ENCODE measurements at regions not wholly inside any gene's neighbourhood (a gene's known extent, or its start where the extent isn't known, plus 50 kb on each side); places are given as distances from the start of the nearest gene placed in this dataset.
"Not testable (repeated sequence)": the region's sequence is repeated elsewhere in the genome, so short reads cannot be mapped to it uniquely, and the experiment has no call there.

DNA sequence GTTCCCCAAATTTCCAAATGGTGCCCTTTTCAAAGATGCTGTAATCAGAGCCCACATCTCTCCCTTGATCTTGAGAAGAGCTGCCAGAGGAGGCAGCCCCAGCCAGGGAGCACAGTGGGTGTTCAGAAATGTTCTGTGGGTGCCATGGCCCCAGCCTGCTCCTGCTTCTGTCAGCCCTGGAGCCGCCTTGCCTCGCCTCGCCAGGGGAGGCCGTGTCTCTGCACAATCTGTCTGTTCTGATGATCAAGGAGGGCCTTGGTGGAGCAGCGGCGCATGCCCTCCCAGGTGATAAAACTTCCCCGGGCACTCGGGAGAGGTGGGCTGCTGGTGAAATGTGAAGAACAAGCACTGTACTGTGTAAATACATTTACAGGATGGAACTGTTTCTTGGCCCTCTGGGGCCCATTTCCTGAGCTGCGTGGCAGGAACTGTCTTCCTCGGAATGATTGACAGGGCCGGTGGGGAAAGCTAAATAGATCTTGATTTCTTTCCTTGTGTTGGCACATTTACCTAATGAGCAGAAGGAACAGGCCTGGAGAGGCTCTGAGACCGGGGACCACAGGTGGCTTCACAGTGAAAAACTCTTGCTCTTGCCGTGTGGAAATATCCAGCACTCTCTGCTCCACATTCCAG lies 207.8 kb upstream of the PODXL start:
- no peaks in the 10 kb centered on the region for H3K9me3 Mint-ChIP-seq
- H3K36me3 Mint-ChIP-seq = no peaks in the 10 kb centered on the region
- no peak for ATAC-seq (ENCODE audit: low read depth)
- H3K4me1 Mint-ChIP-seq = no peaks in the 10 kb centered on the region
- no peak overlapping the region for H3K4me3 Mint-ChIP-seq
- no peak overlapping the region for H3K27ac Mint-ChIP-seq
- H3K27me3 Mint-ChIP-seq = peaks cover 11% of the 10 kb centered on the region
- DNase-seq (ENCODE audit: low spot score in 2 of 2) = no peak

DNA sequence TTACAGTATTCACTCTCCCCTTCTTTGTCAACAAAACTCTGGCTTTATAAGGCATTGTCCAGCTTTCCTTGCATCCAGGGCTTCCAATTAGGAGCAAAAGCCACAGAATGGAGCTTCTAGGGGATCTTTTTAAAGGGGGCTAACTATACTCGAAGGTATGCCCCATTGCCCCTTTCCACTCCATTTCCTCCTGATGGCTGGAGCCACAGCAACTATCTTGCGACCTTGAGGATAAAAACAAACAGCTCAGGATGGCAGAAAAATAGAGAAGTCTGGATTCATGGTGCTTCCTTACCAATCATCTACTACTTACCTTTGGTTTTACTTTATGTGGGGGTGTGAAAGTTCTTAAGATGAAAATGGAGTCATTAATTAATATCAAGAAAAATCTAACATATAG lies 206.3 kb upstream of the PODXL start:
- DNase-seq (ENCODE audit: low spot score in 2 of 2) (no peak), ATAC-seq (ENCODE audit: low read depth) (no peak)
- Mint-ChIP-seq H3K27ac (no peak overlapping the region), H3K36me3 (no peaks in the 10 kb centered on the region), H3K27me3 (peaks cover 13% of the 10 kb centered on the region), H3K9me3 (no peaks in the 10 kb centered on the region), H3K4me3 (no peak overlapping the region), H3K4me1 (no peaks in the 10 kb centered on the region)

DNA sequence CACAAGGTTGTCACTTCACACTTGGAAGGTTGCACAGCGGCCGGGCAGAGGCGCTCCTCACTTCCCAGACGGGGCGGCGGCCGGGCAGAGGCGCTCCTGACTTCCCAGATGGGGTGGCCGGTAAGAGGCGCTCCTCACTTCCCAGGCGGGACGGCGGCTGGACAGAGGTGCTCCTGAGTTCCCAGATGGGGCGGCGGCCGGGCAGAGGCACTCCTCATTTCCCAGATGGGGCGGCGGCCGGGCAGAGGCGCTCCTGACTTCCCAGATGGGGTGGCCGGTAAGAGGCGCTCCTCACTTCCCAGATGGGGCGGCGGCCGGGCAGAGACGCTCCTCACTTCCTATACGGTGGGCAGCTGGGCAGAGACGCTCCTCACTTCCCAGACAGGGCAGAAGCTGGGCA lies 199.4 kb upstream of the PODXL start:
- not testable (repeated sequence) for ATAC-seq (ENCODE audit: low read depth); H3K4me1 Mint-ChIP-seq; DNase-seq (ENCODE audit: low spot score in 2 of 2); H3K27ac Mint-ChIP-seq; H3K36me3 Mint-ChIP-seq; H3K9me3 Mint-ChIP-seq; H3K27me3 Mint-ChIP-seq; H3K4me3 Mint-ChIP-seq

DNA sequence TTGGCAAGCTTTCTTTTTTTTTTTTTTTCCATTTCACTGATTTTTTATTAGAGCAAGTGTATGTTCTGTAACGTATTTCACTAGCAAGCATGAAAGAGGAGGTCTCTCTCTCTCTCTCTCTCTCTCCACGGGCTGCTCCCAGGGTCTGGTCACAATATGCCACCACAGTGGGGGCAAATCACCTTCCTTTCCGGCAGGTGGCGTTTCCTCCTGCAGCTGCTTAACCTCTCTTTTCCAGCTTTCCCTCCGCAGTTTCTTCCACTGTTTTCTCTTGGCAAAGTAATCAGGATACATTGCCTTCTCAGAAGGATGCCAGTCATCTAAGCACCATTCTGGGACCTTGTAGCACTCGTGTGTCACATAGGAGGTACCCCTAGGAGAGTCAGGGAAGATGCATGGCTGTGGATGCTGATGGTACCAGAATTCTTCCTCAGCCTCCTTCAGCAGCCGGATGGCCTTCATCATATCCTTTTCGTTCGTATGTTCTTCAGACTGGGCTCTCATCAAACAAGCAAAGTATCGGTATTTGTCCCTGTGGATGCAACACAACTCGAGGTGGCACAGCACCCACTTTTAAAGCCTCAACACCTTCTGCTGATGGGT lies 197.3 kb upstream of the PODXL start:
- Mint-ChIP-seq H3K9me3 (peaks cover 1% of the 10 kb centered on the region), H3K36me3 (no peaks in the 10 kb centered on the region), H3K4me3 (no peak overlapping the region), H3K27ac (no peak overlapping the region), H3K27me3 (peaks cover 2% of the 10 kb centered on the region), H3K4me1 (no peaks in the 10 kb centered on the region)
- no peak for ATAC-seq (ENCODE audit: low read depth)
- DNase-seq (ENCODE audit: low spot score in 2 of 2) = no peak

DNA sequence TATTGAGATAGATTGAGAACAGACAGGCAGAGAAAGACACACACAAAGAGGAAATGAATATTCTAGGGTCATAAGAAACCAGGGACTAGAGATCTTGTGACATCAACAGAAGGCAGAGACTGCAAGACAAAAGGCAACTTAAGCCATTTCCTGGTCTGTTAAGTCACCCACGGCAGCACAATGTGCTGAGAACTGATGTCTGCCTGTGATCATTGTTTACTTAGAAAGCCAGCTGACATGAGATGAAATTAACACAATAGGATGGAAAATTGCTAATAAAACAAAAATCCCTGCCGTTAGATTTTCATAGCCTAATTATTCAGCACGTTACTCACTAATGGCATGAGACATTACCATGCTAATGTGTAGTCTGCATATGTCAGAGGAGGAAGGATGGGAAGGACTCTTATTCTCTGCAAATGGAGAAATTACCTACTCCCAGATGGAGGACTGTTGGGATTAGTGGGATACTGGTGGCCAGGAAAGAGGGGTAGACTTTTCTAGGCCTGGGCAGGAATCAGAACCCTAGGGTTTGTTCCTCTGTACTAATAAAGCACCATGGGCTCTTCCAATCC lies 191.3 kb upstream of the PODXL start:
- Mint-ChIP-seq H3K9me3 (peaks cover 4% of the 10 kb centered on the region), H3K36me3 (no peaks in the 10 kb centered on the region), H3K4me1 (no peaks in the 10 kb centered on the region), H3K27ac (no peak overlapping the region), H3K4me3 (no peak overlapping the region), H3K27me3 (peaks cover 7% of the 10 kb centered on the region)
- no peak for ATAC-seq (ENCODE audit: low read depth)
- DNase-seq (ENCODE audit: low spot score in 2 of 2) = no peak

DNA sequence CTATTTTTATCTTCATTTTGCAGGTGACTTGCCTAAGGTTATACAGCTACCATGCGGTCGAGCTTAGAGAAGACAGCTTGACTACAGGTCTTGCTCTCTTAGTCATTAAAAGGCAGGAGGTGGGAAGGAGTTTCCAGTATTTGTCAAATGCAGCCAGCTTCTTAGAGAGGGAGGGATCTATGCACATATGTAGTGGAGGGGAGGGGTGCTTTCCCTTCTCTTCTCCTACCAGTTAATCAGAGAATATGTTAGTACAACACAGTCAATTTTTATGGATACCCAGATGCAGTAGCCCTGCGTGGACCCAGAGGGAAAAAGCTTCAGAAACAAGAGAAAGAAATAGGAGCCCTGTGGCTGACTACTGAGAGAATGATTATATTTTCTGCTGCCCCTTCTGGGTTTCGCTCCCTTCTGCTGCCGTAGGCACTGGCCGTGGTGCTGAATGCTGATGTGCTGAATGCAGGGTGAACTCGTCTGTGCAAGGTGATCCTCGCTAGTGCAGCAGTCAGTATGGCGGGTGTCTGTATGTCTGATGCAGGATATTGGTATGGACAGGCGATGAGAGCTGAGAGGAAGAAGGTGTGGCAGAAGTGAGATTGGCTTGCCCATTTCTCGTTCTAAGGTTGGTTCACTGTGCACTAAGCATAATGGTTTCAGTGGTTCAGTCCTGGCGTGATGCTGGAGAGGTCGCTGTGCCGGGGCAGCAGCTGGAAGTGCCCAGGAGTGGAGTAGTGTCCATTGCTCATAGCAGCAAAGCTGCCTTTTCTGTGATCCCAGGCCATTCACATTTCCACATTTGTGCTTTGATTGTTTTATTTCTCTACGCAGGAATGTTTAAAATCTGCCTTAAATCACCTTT lies 189.2 kb upstream of the PODXL start:
- Mint-ChIP-seq H3K4me1 (no peaks in the 10 kb centered on the region), H3K27me3 (peaks cover 10% of the 10 kb centered on the region), H3K36me3 (no peaks in the 10 kb centered on the region), H3K27ac (no peak overlapping the region), H3K4me3 (no peak overlapping the region), H3K9me3 (peaks cover 4% of the 10 kb centered on the region)
- no peak for ATAC-seq (ENCODE audit: low read depth)
- DNase-seq (ENCODE audit: low spot score in 2 of 2) = no peak

DNA sequence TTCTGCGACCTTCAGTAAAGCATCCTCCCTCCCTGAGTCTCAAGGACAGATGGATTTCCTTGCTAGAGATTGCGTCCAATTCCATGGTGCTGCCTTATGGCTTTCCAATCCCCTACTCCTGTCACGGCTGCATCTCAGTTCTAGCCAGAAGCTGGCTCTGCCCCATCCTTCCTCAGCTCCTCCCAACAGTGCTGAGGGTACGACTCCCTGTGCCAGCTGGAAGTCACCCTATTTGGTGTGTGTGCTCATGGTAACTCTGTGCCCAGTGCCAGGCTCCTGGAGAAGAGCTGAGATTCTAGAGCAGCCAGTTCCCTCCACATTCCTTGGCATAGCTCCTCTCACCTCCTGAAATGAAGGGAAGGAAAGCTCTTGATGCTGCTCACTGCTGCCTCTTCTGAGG lies 185.0 kb upstream of the PODXL start:
- Mint-ChIP-seq H3K4me1 (no peaks in the 10 kb centered on the region), H3K27me3 (peaks cover 15% of the 10 kb centered on the region), H3K27ac (no peak overlapping the region), H3K36me3 (no peaks in the 10 kb centered on the region), H3K4me3 (no peak overlapping the region), H3K9me3 (no peaks in the 10 kb centered on the region)
- no peak for ATAC-seq (ENCODE audit: low read depth)
- no peak for DNase-seq (ENCODE audit: low spot score in 2 of 2)

DNA sequence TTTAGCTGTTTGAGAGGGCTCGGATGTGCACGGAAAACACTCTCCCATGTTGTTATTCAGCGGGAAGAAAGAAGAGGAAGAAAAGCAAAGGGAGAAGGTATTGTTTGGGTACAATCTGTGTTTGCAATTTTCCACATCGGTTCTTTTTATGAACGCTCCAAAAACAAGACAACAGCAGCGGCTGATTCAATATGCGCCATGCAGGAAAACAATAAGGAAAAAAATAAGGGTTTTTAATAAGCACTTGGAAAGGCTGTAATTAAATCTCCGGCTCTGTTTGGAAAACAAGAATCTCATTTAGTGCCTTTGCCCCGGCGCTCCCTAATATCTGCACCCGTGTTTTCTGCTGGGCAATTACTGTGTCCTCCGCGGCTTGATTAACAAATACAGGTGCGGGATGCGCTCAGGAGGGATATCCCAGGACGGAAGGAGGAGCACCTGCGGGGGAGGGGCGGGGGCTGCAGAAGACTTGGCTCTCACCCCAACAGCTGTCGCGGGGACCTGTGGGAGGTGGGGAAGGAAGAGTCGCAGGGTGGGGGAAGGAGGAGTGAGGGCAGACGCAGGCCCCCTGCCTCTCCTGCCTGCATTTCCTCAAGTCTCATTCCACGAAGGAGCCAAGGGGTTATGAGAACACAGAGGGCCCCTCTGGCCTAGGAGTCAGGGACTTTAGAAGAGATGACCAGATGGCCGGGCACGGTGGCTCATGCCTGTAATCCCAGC lies 181.5 kb upstream of the PODXL start:
- DNase-seq (ENCODE audit: low spot score in 2 of 2) = no peak
- Mint-ChIP-seq H3K9me3 (no peaks in the 10 kb centered on the region), H3K4me1 (no peaks in the 10 kb centered on the region), H3K4me3 (no peak overlapping the region), H3K27ac (no peak overlapping the region), H3K27me3 (peaks cover 19% of the 10 kb centered on the region), H3K36me3 (no peaks in the 10 kb centered on the region)
- ATAC-seq (ENCODE audit: low read depth) = no peak

DNA sequence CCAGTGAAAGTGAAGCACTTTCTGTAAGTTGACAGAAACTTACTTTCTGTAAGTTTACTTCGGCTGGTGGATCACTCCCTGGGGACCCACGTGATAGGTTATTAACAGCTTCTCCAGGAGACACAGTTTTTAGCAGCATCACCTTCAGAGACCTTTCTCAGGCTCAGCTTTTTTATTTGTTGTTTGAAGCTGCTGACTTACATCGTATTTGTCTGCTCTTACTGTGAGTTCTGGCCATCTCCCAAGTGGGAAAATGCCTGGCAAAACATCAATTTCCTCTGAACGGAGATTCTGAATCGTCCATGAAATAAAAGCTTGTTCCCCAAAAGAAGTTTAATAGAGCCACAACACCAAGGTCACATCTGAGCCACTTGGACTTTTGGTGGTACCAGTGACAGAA lies 178.7 kb upstream of the PODXL start:
- ATAC-seq (ENCODE audit: low read depth) (no peak), DNase-seq (ENCODE audit: low spot score in 2 of 2) (no peak)
- no peaks in the 10 kb centered on the region for H3K36me3 Mint-ChIP-seq
- H3K27ac Mint-ChIP-seq = no peak overlapping the region
- no peaks in the 10 kb centered on the region for H3K4me1 Mint-ChIP-seq
- peaks cover 20% of the 10 kb centered on the region for H3K27me3 Mint-ChIP-seq
- H3K4me3 Mint-ChIP-seq = no peak overlapping the region
- peaks cover 4% of the 10 kb centered on the region for H3K9me3 Mint-ChIP-seq

DNA sequence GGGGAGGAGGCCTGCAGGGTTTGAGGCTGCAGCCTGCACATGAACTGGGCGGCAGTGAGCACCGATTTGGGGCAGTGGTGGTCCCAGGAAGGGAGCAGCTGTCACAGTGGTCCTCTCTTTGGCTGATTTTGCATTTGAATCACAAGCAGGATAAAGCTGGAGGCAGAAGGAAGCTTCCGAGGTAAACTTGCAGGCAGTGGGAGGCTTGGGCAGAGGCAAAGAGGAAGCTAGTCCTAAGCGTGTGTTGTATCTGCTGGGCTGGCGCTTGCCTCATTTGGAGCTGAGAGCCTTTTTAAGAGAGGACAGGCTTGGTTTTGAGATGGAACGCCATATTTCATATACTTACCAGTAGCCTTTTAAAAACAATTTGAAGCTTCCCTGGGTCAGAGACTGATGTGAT lies 177.2 kb upstream of the PODXL start:
- ATAC-seq (ENCODE audit: low read depth) (no peak), DNase-seq (ENCODE audit: low spot score in 2 of 2) (no peak)
- Mint-ChIP-seq H3K9me3 (peaks cover 9% of the 10 kb centered on the region), H3K27me3 (peaks cover 21% of the 10 kb centered on the region), H3K4me1 (no peaks in the 10 kb centered on the region), H3K27ac (no peak overlapping the region), H3K36me3 (no peaks in the 10 kb centered on the region), H3K4me3 (no peak overlapping the region)

DNA sequence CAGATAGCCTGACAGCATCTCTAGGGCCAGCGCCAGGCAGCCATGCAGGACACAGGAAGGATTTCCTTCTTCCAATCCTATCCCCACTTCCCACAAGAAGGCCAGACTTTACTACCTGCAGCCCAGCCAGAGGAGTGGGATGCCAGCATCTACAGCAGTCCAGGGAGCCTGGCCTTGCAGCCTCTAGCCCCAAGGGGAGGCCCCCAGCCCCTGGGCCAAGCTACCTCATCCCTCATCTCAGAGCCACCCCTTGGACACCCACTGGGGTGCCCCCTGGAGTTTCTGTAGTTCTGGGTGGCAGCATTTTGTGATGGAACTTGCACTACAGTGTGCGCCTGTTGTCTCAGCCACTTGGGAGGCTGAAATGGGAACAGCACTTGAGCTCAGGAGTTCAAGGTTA lies 170.8 kb upstream of the PODXL start:
- Mint-ChIP-seq H3K4me3 (no peak overlapping the region), H3K4me1 (no peaks in the 10 kb centered on the region), H3K27ac (no peak overlapping the region), H3K9me3 (peaks cover 9% of the 10 kb centered on the region), H3K27me3 (peaks cover 13% of the 10 kb centered on the region), H3K36me3 (no peaks in the 10 kb centered on the region)
- DNase-seq (ENCODE audit: low spot score in 2 of 2) (no peak), ATAC-seq (ENCODE audit: low read depth) (no peak)

DNA sequence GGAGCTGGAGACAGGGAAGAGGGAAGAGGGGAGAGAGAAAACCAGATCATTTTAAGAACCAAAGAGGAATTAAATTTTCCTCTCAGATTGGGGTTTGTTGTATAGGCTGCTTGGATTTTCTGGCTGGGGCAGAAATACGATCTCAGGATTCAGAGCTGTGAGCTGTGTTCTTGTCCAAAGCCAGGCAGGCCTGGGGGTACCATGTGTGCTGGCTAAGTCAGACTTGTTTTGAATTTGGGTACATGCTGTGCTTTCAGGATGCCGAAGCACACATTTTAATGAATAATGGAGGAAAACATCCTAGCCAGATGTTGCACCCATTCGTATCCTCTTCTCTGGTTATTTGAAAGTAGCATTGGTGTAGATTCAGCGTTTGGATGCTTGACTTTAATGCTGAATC lies 170.3 kb upstream of the PODXL start:
- Mint-ChIP-seq H3K9me3 (peaks cover 5% of the 10 kb centered on the region), H3K4me1 (no peaks in the 10 kb centered on the region), H3K27ac (no peak overlapping the region), H3K36me3 (no peaks in the 10 kb centered on the region), H3K4me3 (no peak overlapping the region), H3K27me3 (peaks cover 9% of the 10 kb centered on the region)
- DNase-seq (ENCODE audit: low spot score in 2 of 2) = no peak
- no peak for ATAC-seq (ENCODE audit: low read depth)

DNA sequence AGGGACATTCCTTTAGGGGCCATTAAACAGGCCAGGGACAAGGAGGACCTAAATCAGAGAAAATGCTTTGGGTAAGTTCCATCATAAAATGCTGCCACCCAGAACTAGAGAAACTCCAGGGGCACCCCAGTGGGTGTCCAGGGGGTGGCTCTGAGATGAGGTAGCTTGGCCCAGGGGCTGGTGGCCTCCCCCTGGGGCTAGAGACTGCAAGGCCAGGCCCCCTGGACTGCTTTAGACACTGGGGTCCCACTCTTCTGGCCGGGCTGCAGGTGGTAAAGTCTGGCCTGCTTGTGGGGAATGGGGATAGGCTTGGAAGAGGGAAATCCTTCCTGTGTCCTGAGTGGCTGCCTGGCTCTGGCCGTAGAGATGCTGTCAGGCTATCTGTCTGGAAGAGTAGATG lies 169.6 kb upstream of the PODXL start:
- Mint-ChIP-seq H3K9me3 (peaks cover 5% of the 10 kb centered on the region), H3K4me3 (no peak overlapping the region), H3K27me3 (peaks cover 9% of the 10 kb centered on the region), H3K4me1 (no peaks in the 10 kb centered on the region), H3K27ac (no peak overlapping the region), H3K36me3 (no peaks in the 10 kb centered on the region)
- ATAC-seq (ENCODE audit: low read depth) (no peak), DNase-seq (ENCODE audit: low spot score in 2 of 2) (no peak)

Data from memory B cell (primary cell).